Epidermal melanocyte (primary cell): ENCODE measurements at regions not wholly inside any gene's neighbourhood (a gene's known extent, or its start where the extent isn't known, plus 50 kb on each side); places are given as distances from the start of the nearest gene placed in this dataset.
"Not testable (repeated sequence)": the region's sequence is repeated elsewhere in the genome, so short reads cannot be mapped to it uniquely, and the experiment has no call there.

Source experiments
- DNase-seq: peaks from one replicate; pipeline ENCODE4 v3.0.0; 2011; ENCODE audit warnings: low spot score; ENCODE audit not compliant: insufficient read length

DNA sequence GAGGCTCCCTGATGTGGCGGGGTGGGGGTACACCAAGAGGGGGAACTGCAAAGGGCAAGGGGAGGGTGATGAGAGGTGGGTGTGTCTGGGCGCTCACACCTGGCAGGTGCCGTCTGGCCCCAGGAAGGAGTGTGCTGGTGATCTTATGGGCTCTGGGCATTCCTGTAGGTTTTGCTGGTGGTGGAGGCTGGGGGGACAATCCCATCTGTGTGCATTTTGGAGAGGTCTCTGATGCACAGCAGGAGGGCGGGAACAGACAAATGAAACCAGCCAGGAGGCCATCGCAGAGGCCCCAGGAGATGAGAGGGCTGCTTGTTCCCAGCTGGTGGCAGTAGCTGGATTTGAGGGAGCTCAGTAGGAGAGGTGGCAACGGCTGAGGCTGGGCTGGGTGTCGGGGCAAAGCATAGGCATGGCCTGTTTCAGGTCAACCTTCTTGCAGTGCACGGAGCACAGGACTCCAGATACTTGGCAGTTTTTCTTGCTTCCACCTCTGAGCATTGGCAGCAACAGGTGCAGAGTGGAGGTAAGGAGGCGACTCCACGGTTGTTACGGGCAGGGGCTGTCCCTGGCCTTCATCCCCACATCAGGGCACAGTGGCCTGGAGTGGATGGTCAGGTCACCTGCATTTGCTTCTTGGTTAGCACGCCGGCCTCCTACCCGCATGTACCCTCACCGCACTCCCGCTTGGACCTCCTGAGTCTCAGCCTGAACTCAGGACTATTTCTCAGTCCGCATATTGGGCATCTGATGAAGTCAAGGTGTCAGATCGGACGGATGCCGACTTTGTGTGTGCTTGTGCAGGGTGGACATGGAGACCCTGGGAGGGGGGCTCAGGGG lies 194.2 kb upstream of the HDAC4 start:
- no peak for DNase-seq

DNA sequence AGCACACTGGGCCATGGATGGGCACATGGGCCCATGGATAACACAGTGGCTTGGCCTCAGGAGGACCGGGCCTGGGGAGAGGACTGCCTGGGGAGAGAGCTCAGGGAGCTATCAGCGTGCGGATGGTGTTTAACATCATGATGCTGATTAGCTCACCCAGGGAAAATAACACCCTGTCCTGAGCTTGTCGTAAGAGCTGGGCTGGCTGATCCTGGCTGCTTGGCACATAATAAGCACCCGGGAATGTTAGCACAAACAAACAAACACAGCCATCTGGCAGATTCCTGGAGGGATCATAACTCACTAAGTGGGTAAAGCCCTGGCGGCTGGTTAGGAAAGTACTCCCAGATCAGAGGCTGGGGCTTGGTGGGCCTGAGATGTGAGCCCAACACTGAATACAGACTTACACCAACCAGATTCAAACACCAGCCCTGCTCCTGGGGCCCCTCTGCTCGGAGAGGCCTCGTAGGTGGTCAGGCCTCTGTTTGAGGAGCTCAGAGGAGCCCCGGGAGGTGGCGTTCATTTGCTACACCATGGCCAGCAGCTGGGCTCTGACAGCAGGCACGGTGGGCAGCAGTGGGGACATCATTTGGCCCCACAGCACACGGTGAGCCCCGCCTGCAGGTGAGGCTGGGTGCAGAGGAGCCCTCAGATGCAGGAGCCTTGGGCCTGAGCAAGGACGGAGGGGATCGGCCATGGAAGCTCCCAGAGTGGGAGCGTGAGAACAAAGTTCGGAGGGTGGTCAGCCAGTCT lies 193.4 kb upstream of the HDAC4 start:
- no peak for DNase-seq

GRCh38 chr2:239593455-239593854 lies 192.6 kb upstream of the HDAC4 start:
- no peak for DNase-seq

DNA sequence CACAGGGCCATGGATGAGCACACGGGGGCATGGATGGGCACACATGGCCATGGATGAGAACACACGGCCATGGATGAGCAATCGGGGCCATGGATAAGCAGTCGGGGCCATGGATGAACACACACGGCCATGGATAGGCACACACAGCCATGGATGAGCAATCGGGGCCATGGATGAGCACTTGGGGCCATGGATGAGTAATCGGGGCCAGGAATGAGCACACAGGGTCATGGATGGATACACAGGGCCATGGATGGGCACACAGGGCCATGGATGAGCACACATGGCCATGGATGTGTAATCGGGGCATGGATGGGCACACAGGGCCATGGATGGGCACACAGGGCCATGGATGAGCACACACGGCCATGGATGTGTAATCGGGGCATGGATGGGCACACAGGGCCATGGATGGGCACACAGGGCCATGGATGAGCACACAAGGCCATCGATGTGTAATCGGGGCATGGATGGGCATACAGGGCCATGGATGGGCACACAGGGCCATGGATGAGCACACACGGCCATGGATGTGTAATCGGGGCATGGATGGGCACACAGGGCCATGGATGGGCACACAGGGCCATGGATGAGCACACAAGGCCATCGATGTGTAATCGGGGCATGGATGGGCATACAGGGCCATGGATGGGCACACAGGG lies 191.9 kb upstream of the HDAC4 start:
- not testable (repeated sequence) for DNase-seq

GRCh38 chr2:239590995-239591915 lies 190.4 kb upstream of the HDAC4 start:
- no peak for DNase-seq

DNA sequence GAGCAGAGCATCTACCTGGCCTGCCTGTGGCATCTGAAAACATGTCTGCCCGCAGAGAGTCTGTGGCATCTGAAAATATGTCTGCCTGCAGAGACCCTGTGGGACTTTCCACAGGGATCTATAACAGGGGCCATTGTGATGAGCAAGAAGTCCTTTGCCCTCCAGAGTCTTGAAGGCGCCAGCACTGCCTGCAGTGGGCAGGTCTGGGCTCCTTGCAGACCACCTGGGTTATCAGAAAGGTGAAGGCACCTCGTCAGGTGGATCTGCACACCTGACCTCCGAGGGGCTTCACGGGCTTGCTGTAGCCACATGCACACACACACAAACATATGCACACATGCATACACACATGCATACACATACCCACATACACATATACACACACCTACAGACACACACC lies 189.5 kb upstream of the HDAC4 start:
- no peak for DNase-seq

DNA sequence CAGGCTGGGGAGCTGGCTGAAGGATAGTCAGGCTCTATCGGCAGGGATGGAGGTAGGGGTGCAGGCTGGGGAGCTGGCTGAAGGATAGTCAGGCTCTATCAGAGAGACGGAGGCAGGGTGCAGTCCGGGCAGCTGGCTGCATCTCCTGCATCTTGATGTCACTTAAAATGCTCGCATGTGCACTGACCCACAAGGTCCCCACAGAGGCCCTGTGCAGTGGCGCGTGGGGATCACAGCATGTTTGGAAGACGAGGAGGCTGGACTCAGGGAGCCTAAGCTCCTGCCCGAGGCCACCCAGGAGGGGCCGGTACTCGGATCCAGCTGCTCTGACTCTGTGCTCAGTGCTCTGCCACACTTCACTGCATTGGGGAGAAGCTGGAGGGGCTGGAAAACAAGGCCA lies 189.0 kb upstream of the HDAC4 start:
- no peak for DNase-seq

DNA sequence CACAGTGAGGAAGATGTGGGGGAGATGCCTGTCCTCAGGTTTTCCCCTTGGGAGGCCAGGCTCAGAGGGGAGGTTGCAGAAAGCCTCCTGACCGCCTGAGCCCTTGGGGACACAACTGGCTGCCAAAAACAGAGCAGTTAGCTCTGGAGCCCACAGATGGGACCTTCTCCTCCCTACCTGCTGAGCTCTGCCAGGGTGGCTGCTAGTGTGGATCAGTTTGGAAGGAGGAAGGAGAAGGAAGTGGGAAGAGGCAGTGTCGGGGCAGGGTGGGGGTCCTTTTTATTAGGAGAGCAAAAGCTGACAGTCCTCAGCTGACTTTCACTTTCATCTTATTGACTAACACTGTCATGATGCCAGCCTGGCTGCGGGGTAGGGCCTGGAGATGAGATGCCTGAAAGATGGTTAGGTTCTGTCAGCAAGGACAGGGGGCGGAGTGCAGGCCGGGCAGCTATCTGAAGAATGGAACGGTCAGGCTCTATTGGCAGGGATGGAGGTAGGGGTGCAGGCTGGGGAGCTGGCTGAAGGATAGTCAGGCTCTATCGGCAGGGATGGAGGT lies 188.5 kb upstream of the HDAC4 start:
- no peak for DNase-seq

GRCh38 chr2:239588451-239589269 lies 187.8 kb upstream of the HDAC4 start:
- no peak for DNase-seq

DNA sequence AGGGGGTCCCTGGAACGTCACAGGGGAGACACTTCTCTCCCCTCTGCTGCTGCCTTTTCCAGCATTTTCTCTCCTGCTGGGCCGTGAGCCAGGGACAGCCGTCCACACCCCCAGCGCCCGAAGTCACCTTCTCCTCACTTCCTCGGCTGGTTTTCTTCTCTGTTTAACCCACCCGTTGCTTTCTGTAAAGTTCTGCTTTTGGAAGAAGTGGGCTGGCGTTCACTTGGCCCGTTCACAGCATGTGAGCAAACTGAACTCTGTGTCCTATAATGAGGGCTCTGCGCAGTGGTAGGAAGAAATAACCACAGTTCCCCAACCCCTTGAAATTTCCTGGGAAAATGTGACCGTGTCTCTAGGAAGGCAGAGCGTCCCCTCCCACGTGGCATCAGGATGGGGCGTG lies 187.0 kb upstream of the HDAC4 start:
- DNase-seq, result no peak

- no peak for DNase-seq
These were observed 186.5 kb upstream of the HDAC4 start for GRCh38 chr2:239587311-239587731.

- DNase-seq, result no peak
These were observed 186.0 kb upstream of the HDAC4 start for GRCh38 chr2:239586651-239587310.

DNA sequence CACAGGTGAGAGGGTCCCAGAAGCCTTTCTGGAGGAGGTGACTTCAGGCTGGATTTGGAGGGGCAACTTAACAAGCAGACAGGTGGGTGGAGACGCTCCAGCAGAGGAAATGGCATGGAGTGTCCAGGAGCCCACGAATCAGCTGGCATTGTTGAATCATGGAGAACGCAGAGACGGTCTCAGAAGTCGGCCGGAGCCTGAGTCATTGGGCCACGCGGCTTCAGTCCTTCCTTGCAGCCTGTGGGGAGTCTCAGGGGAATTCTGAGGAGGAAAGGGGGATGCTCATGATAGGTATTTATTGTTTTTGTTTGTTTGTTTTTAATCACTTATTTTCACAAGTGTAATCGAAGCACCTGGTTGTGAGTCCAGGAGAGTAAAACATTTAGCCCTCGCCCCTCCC lies 184.6 kb upstream of the HDAC4 start:
- DNase-seq, result no peak

GRCh38 chr2:239584986-239585385 lies 184.2 kb upstream of the HDAC4 start:
- DNase-seq, result no peak

GRCh38 chr2:239583879-239584859 lies 183.3 kb upstream of the HDAC4 start:
- no peak for DNase-seq

- no peak for DNase-seq
These were observed 182.5 kb upstream of the HDAC4 start for GRCh38 chr2:239583171-239583878.

DNA sequence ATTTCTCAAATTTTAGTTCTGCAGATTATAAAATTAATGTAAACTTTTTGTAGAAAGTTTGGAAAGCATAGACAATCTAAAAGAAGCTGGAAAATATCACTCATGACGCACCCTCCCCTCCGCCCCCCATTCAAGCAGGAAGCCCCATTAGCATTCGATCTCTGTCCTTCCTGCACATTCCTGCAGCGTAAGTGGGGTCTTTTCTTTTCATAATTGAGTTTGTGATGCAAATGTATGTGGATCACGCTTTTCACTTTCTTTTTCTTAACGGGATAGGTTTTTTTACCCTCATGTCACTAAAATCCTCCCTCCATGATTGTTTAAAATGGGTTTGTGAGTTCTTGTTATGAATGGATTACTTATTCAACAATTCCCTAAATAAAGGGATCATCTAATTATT lies 181.7 kb upstream of the HDAC4 start:
- DNase-seq, result no peak
